ENCODE measurements at regions not wholly inside any gene's neighbourhood (a gene's known extent, or its start where the extent isn't known, plus 50 kb on each side); places are given as distances from the start of the nearest gene placed in this dataset.

DNA sequence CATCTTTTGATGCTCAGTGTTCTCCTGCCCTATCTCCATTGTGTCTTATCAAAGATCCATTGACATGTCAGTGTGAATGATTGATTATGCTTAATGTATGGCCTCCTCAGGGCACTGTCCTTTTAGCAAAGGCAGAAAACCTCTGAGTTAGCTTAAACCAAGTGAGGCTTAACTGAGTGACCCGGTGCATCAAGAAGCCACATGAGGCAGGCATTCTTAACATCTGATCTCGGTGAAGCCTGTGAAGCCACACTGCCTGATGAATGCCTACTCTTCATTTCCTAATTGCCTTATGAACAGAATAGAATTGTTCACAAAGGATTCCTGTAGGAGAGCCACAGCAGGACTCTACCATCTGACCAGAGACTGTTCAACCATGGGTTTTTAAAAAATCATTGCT lies 168.1 kb upstream of the SOX21 start:
- H3K4me3 ChIP-seq (ENCODE audit: low read depth, low read length): no peak overlapping the region
- TF ChIP-seq, protein P1, sequence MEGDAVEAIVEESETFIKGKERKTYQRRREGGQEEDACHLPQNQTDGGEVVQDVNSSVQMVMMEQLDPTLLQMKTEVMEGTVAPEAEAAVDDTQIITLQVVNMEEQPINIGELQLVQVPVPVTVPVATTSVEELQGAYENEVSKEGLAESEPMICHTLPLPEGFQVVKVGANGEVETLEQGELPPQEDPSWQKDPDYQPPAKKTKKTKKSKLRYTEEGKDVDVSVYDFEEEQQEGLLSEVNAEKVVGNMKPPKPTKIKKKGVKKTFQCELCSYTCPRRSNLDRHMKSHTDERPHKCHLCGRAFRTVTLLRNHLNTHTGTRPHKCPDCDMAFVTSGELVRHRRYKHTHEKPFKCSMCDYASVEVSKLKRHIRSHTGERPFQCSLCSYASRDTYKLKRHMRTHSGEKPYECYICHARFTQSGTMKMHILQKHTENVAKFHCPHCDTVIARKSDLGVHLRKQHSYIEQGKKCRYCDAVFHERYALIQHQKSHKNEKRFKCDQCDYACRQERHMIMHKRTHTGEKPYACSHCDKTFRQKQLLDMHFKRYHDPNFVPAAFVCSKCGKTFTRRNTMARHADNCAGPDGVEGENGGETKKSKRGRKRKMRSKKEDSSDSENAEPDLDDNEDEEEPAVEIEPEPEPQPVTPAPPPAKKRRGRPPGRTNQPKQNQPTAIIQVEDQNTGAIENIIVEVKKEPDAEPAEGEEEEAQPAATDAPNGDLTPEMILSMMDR (IDR thresholded peaks at IDR 0.05; ENCODE audit: control insufficient read depth, extremely low read depth, insufficient read depth): no peak
- DNase-seq (ENCODE audit: low read depth): no peak

DNA sequence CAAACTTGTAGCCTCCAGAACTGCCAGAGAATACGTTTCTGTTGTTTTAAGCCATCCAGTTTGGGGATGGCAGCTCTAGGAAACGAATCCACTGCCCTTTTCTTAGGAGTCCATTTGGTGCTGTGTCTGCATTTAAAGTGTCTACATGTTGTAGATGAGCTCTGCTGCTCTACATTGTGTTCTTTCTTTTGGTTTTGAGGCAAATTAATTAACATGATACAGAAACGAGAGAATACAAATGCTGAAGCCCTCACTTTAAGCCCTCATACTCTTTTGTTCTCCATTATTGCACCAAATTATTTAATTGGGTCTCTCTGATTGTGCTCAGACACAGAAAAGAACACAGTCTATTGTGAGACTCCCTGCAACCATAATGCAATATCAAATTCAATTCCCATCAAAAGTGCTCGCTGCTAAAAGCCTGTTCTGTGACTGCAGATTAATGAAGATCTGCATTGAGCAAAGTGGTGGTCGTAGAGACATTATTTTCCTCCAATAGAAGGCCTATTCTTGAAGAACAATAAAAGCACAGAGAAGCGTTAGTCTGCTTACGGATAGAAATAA lies 166.3 kb upstream of the SOX21 start:
- DNase-seq (ENCODE audit: low read depth): no peak
- TF ChIP-seq, protein P1 (IDR thresholded peaks at IDR 0.05; ENCODE audit: control insufficient read depth, extremely low read depth, insufficient read depth): no peak

DNA sequence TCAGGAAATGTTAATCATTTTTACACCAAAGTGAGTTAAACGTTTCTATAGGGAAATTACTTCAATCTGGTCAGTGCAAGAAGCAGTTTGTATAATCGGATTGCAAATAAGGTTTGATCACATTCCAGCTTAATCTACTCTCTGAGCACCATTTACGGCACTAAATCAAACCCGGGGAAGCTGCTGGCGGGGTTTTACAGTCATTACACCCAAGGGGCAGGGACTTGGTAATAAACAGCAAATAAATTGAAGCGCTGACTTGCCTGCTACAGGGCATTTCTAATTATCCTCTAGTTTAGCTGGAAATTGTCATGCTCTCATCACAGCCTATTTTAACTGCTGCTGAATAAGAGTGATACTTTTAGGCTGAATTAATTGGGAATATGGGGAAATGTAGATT lies 152.1 kb upstream of the SOX21 start:
- TF ChIP-seq, protein P1 (IDR thresholded peaks at IDR 0.05; ENCODE audit: control insufficient read depth, extremely low read depth, insufficient read depth): no peak
- no peak for DNase-seq (ENCODE audit: low read depth)
- H3K4me3 ChIP-seq (ENCODE audit: low read depth, low read length): no peak overlapping the region

More for the DNA sequence above, 166.3 kb upstream of the SOX21 start:
- H3K4me3 ChIP-seq (ENCODE audit: low read depth, low read length): no peak overlapping the region

DNA sequence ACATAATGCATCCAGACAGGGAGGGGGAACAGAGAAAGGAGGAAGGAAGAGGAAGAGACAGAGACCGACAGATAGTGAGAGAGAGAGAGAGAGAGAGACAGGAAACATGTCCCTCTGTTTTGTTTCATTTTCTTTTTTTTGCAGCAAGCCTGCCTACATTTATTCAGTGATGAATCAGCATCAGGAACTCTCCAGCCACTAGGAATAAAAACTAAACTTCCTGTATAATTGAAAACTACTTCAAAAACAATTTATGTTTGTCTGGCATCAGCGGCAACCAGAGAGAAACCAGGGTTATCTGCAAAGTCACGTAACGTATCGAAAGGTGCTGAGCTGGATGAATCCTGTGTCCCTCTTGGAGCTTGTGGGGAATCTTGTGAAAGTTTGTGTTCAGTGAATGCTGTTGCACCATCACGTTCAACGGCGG lies 148.6 kb upstream of the SOX21 start:
- no peak for DNase-seq (ENCODE audit: low read depth)
- H3K4me3 ChIP-seq (ENCODE audit: low read depth, low read length): no peak overlapping the region
- TF ChIP-seq, protein P1 (IDR thresholded peaks at IDR 0.05; ENCODE audit: control insufficient read depth, extremely low read depth, insufficient read depth): no peak

DNA sequence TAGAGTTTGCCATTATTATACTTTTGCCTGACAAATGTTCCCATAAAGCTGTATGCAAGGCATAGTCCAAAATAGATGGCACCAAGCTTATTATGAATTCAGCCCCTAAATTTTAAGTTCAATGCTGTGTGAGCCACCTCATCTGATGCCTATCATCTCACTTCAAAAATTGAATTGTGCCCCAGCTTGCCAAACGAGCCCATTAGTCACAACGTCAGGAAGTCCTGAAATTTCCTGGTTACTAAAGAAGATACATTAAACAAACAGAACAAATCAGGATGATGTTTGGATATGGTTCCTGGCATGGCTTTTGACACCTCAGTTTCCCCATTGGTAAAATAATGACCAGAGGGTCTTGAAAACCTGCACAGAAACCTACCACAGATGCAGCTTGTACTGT lies 147.5 kb upstream of the SOX21 start:
- no peak overlapping the region for H3K4me3 ChIP-seq (ENCODE audit: low read depth, low read length)
- TF ChIP-seq, protein P1 (IDR thresholded peaks at IDR 0.05; ENCODE audit: control insufficient read depth, extremely low read depth, insufficient read depth): no peak
- no peak for DNase-seq (ENCODE audit: low read depth)

DNA sequence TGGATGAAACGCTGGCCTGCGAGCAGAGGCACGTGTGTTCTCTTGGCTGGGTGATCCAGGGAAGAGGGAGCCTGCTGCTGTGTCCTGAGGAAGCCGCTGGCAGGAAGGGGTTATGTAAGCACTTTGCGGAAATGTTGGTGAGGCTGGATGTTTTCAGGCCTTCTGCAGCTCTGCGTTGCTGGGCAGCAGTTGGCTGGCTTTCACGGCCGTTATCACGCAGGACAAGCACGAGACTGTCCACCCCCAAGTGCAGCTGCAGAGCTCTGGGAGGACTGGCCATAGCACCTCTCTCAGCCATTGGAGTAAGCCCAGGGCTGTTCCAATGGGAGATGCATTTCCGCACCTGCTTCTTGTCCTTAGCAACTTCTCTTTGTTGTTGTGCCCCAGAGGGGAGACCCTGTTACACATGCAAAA lies 146.9 kb upstream of the SOX21 start:
- TF ChIP-seq, protein P1 (IDR thresholded peaks at IDR 0.05; ENCODE audit: control insufficient read depth, extremely low read depth, insufficient read depth): no peak
- no peak overlapping the region for H3K4me3 ChIP-seq (ENCODE audit: low read depth, low read length)
- DNase-seq (ENCODE audit: low read depth): no peak

DNA sequence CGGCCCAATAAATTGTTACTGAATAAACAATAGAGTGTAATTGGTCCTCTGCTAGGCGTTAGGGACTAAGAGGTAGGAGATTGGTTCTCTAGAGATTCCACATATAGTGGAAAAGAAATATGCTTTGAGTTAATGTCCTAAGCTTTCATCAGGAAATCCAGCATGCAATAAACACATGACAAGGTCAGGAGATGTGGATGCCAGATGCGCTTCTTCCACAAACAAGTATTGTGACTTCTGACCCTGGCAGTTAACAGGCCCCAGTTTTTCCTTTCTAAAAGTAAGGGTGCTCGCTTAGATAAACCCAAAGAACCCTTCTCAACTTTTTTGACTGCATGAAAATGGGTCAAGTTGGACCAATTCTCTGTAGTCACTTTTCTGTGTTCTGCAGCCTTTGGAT lies 146.5 kb upstream of the SOX21 start:
- no peak for DNase-seq (ENCODE audit: low read depth)
- TF ChIP-seq, protein P1 (IDR thresholded peaks at IDR 0.05; ENCODE audit: control insufficient read depth, extremely low read depth, insufficient read depth): no peak

More for the DNA sequence above, 146.5 kb upstream of the SOX21 start:
- H3K4me3 ChIP-seq (ENCODE audit: low read depth, low read length): no peak overlapping the region

All from LNCaP clone FGC (cell line).